NCI-H2029 (cell line): ENCODE measurements at regions not wholly inside any gene's neighbourhood (a gene's known extent, or its start where the extent isn't known, plus 50 kb on each side); places are given as distances from the start of the nearest gene placed in this dataset.
"Not testable (repeated sequence)": the region's sequence is repeated elsewhere in the genome, so short reads cannot be mapped to it uniquely, and the experiment has no call there.

Experiments
- DNase-seq: peaks from one replicate; lab custom pipeline; 2025; lab: John Stamatoyannopoulos, UW

DNA sequence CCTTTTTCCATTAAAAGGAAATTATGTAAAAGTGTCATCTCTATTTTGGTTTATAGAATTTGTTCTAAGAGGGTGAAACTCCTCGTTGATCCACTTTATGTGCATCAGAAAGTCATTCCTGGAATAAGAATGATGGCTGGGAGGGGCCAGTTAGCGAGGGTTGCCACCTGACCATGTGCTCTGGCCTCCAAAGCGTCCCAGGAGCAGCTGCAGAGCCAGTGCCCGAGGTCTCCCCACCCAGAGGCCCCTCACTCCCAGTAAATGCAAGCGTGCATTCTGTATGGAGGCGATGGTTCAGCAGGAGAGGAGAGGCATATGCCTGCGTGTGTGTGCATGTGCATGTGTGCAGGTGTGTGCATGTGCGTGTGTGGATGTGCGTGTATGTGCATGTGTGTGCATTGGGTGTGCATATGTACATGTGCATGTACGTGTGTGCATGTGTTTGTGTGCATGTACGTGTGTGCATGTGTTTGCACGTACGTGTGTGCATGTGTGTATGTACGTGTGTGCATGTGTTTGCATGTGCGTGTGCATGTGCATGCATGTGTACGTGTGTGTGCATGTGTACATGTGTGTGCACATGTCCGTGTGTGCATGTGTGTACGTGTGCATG lies 345.8 kb downstream of the TEX29 start:
- DNase-seq: no peak

GRCh38 chr13:111667757-111668156 lies 347.3 kb downstream of the TEX29 start:
- DNase-seq: no peak

DNA sequence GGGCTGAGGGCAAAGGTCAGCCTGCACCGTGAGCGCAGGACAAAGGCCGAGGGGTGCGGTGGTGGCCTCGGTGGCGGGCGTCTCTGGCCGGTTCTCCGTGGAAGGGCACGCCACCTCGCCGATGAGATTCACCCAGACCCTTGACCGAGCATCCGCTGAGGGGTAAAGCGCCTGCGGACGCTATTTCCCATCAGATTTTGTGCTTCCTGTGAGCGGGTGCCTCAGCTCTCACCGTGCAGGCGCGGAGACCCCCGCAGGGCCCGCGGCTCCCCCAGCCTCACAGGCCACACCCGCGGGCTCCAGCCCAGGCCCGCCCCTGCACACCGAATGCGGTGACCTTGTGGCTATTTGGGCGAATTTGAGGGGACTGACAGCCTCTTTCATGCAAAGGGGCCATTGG lies 348.0 kb downstream of the TEX29 start:
- no peak for DNase-seq

- DNase-seq: not testable (repeated sequence)
Measured at GRCh38 chr13:111672198-111672597, 351.8 kb downstream of the TEX29 start.

DNA sequence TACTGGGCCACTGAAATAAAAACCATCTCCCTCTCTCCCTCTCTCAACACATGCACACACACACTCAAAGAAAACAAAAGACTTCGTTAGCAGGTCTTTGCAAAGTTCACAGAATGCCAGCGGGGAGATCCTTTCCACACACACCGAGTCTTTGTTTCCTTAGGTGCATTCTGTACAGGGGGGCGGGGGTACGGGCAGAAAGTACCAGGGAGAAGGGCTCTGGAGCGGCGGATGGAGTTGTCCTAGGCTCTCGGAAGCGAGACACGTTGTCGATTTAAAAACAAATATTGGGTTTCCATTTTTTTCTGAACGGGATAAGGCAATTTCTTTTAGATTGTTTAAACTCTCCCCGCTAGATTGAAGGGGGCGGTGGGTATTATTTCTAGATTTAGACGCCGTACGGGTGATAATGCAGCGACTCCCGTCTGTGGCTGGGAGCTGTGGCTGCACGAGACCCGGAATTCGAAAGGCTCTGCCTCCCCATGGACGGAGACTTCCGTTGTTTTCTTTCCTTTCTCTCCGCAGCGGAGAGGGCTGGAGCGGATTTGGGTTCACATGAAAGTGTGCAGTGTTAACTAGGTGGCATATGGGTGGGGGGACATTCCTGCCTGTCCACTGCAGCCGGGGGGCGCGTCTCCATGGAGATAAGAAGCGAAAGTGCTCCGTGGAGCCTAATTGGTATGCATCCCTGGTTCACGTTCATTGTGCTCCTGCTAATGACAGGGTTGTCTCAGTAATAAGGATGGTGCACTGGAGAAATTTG lies 357.9 kb downstream of the TEX29 start:
- DNase-seq: not testable (repeated sequence)

DNA sequence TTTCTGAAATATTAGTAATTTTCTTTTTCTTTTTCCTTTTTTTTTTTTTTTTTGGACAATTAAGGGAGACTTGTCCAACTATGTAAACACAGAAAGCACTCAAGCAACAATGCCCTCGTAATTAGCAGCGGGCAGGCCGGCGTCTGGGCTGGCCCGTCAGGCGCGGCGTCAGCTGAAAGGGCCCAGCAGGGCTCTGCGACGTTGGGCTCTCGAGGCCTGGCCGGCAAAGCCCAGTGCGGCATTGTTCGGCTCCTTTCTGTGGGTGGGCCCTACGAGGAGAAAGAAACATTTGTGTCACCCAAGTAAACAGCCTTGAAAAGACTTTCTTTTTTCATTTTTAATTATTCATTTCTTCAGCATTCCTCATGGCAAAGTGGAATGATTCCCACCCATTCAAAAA lies 359.2 kb downstream of the TEX29 start:
- not testable (repeated sequence) for DNase-seq

GRCh38 chr13:111680100-111680499 lies 359.7 kb downstream of the TEX29 start:
- DNase-seq: not testable (repeated sequence)

DNA sequence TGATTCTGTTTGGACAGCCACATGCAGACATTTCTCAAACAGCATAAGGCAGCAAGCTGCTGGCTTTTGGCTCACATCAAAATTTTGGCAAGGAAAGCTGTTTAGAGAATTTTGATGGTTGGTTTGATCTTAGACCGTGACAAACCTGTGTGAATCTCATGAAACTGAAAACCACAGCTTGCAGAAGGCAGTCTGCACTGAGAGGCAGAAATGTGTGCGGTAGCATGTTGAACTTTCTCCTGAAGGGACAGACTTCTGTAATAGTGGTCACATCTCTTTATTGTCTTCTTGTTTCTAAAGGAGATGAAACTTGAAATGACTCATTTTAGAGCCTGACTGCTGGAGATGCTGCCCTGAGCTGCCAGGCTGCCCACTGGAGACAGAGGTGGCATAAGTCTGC lies 371.6 kb downstream of the TEX29 start:
- not testable (repeated sequence) for DNase-seq

- not testable (repeated sequence) for DNase-seq
Measured at GRCh38 chr13:111696121-111696520, 370.8 kb upstream of the SOX1 start.

DNA sequence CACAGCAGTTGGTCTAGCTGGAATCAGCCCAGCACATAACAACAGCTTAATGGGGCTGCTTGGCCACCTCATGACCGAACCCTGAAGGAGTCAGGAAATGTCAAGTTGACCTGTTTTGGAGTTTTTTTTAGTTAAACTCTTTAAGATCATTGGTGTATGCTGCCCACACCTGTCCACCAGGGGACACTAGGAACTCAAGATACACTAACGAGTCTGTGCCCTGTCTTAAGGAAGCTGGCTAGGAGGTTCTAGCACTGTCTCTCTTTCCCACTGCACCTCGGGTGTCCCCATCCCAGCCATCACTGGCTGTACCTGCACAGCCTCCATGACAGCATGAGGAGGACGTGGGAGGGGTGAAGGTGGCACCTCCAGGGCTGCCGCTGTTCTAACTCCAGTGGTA lies 364.9 kb upstream of the SOX1 start:
- not testable (repeated sequence) for DNase-seq
